GM12874 (cell line): ENCODE measurements at regions not wholly inside any gene's neighbourhood (a gene's known extent, or its start where the extent isn't known, plus 50 kb on each side); places are given as distances from the start of the nearest gene placed in this dataset.

Experiments used
- CTCF ChIP-seq: IDR thresholded peaks from 2 replicates; pipeline ENCODE4 v1.5.1; 2011; ENCODE audit warnings: low read depth, mild to moderate bottlenecking, control low read depth, low read length, moderate library complexity; ENCODE audit not compliant: insufficient read depth

- TF ChIP-seq CTCF, result no peak
Observed at GRCh38 chr2:81196933-81197628, 892.5 kb upstream of the LRRTM1 start.

- no peak for TF ChIP-seq CTCF
Observed at GRCh38 chr2:81196383-81196851, 891.9 kb upstream of the LRRTM1 start.

- TF ChIP-seq CTCF, result no peak
Observed at GRCh38 chr2:81195774-81196382, 891.3 kb upstream of the LRRTM1 start.

GRCh38 chr2:81195017-81195773 lies 890.6 kb upstream of the LRRTM1 start:
- TF ChIP-seq CTCF, result no peak

- no peak for TF ChIP-seq CTCF
Observed at GRCh38 chr2:81194581-81194980, 890.0 kb upstream of the LRRTM1 start.

GRCh38 chr2:81194176-81194575 lies 889.6 kb upstream of the LRRTM1 start:
- TF ChIP-seq CTCF, result no peak

GRCh38 chr2:81181845-81182244 lies 877.3 kb upstream of the LRRTM1 start:
- TF ChIP-seq CTCF, result no peak
